ENCODE measurements at regions not wholly inside any gene's neighbourhood (a gene's known extent, or its start where the extent isn't known, plus 50 kb on each side); places are given as distances from the start of the nearest gene placed in this dataset.

DNA sequence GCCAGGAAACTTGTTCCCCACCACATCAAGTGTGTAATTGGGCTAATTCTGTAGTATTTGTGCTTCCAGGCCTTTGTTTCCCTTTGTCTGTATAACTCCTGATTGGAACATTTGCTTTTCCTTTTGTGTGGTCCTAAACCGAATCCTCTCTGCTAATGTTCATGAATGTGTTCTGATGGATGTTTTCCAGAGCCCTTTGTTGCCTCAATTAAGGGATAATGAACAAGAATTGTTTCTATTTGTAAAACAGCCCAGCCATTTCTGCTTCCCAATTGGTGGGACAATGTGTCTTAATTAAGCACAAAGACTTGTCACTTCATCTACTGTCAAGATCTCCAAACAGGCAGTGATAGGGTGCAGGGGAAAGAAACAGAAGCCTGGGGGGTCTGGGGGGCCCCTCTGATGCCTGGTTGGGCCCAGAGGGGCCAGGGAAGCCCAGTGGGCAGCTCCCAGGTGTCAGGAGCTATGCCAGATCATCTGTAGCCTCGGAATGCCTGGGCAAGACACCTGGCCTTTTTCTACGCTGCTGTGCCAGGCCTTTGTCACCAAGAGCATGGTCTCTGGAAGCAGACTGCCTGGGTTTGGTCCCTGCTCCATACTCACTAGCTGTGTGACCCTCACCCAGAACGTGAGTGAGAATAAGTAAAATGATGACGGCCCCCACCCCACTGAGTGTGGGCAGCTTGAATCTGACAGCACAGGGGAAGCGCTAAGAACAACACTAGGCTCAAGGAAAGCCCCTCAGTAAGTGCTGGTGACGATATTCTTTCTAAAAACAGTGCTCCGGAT, 116.6 kb upstream of the PRR20G start:
- WGBS (ENCODE audit: insufficient coverage) = 63% methylated on average over 5 of the region's 8 CpGs
- no peaks in the 10 kb centered on the region for H3K9me3 Mint-ChIP-seq
- H3K27ac ChIP-seq (ENCODE audit: low read depth in 1 of 2, low read length in 2 of 2) = no peak overlapping the region
- no peak overlapping the region for H3K4me2 ChIP-seq (replicated peaks; ENCODE audit: extremely low read depth, low read length, poor library complexity, severe bottlenecking)
- no peak overlapping the region for H3K4me3 Mint-ChIP-seq
- peaks cover 7 to 12% (median 7%) of the 10 kb centered on the region in 3 donors for H3K27me3 Mint-ChIP-seq (ENCODE audit: low read depth in 3 of 3)
- no peaks in the 10 kb centered on the region for H3K36me3 Mint-ChIP-seq
- no peak overlapping the region for H3K27ac Mint-ChIP-seq
- H3K9ac ChIP-seq (ENCODE audit: insufficient read depth, low read length, poor library complexity, severe bottlenecking) = no peak overlapping the region
- H3K27me3 ChIP-seq (ENCODE audit: control insufficient read depth in 2 of 2, insufficient read depth in 2 of 2, low read length in 2 of 2) = peaks cover 0 to 4% of the 10 kb centered on the region in 2 donors
- DNase-seq = no peak
- H3K4me1 ChIP-seq (ENCODE audit: control insufficient read depth in 1 of 2, insufficient read depth in 2 of 2, low read length in 2 of 2) = no peaks in the 10 kb centered on the region
- H3K36me3 ChIP-seq (replicated peaks in 1 of 2; ENCODE audit: control insufficient read depth in 1 of 2, insufficient read depth in 2 of 2, low read length in 2 of 2) = no peaks in the 10 kb centered on the region
- no peak overlapping the region for H3K4me3 ChIP-seq (replicated peaks in 1 of 3; ENCODE audit: low read depth in 2 of 3, low read length in 3 of 3)
- TF ChIP-seq, protein P1, sequence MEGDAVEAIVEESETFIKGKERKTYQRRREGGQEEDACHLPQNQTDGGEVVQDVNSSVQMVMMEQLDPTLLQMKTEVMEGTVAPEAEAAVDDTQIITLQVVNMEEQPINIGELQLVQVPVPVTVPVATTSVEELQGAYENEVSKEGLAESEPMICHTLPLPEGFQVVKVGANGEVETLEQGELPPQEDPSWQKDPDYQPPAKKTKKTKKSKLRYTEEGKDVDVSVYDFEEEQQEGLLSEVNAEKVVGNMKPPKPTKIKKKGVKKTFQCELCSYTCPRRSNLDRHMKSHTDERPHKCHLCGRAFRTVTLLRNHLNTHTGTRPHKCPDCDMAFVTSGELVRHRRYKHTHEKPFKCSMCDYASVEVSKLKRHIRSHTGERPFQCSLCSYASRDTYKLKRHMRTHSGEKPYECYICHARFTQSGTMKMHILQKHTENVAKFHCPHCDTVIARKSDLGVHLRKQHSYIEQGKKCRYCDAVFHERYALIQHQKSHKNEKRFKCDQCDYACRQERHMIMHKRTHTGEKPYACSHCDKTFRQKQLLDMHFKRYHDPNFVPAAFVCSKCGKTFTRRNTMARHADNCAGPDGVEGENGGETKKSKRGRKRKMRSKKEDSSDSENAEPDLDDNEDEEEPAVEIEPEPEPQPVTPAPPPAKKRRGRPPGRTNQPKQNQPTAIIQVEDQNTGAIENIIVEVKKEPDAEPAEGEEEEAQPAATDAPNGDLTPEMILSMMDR (IDR thresholded peaks at IDR 0.05) = no peak
- H3K79me2 ChIP-seq (ENCODE audit: insufficient read depth, low read length) = no peaks in the 10 kb centered on the region
- H2AFZ ChIP-seq (ENCODE audit: insufficient read depth, low read depth, low read length, poor library complexity, severe bottlenecking) = no peak overlapping the region
- H3K9me3 ChIP-seq (replicated peaks in 1 of 2; ENCODE audit: control insufficient read depth in 1 of 2, insufficient read depth in 1 of 2, low read length in 2 of 2) = no peaks in the 10 kb centered on the region
- H4K20me1 ChIP-seq (ENCODE audit: insufficient read depth, low read length) = no peaks in the 10 kb centered on the region
- no peaks in the 10 kb centered on the region for H3K4me1 Mint-ChIP-seq
- intact Hi-C loops (cut with micrococcal nuclease) = no loop called here

DNA sequence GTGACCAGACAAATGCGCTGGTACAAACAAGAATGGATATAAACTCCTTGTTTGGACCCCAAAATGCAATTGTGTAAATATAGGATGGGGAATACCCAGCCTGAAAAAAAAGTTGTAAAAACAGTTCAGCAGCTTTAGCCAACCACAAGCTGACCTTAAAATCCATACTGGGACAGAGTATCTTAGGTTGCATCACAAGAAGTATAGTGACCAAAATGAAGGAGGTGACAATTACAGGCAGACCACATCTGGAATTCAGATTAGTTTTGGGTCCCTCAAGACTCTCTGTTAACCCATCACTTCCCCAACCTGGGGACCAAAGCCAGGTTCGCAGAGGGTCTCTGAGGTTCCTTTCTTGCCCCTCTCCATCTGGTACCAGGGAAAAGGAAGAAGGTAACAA, 115.9 kb upstream of the PRR20G start:
- Histone ChIP-seq H2AFZ (ENCODE audit: insufficient read depth, low read depth, low read length, poor library complexity, severe bottlenecking) (no peak overlapping the region), H4K20me1 (ENCODE audit: insufficient read depth, low read length) (no peaks in the 10 kb centered on the region), H3K4me1 (ENCODE audit: control insufficient read depth in 1 of 2, insufficient read depth in 2 of 2, low read length in 2 of 2) (no peaks in the 10 kb centered on the region), H3K4me2 (replicated peaks; ENCODE audit: extremely low read depth, low read length, poor library complexity, severe bottlenecking) (no peak overlapping the region), H3K9ac (ENCODE audit: insufficient read depth, low read length, poor library complexity, severe bottlenecking) (no peak overlapping the region), H3K9me3 (replicated peaks in 1 of 2; ENCODE audit: control insufficient read depth in 1 of 2, insufficient read depth in 1 of 2, low read length in 2 of 2) (no peaks in the 10 kb centered on the region), H3K36me3 (replicated peaks in 1 of 2; ENCODE audit: control insufficient read depth in 1 of 2, insufficient read depth in 2 of 2, low read length in 2 of 2) (no peaks in the 10 kb centered on the region), H3K79me2 (ENCODE audit: insufficient read depth, low read length) (no peaks in the 10 kb centered on the region), H3K4me3 (replicated peaks in 1 of 3; ENCODE audit: low read depth in 2 of 3, low read length in 3 of 3) (no peak overlapping the region), H3K27ac (ENCODE audit: low read depth in 1 of 2, low read length in 2 of 2) (no peak overlapping the region), H3K27me3 (ENCODE audit: control insufficient read depth in 2 of 2, insufficient read depth in 2 of 2, low read length in 2 of 2) (peaks cover 0 to 8% of the 10 kb centered on the region in 2 donors)
- WGBS (ENCODE audit: insufficient coverage) = no CpG with 5 or more reads among the region's 2 CpGs
- DNase-seq = no peak
- no peaks in the 10 kb centered on the region for H3K4me1 Mint-ChIP-seq
- H3K27me3 Mint-ChIP-seq (ENCODE audit: low read depth in 3 of 3) = peaks cover 7 to 13% (median 7%) of the 10 kb centered on the region in 3 donors
- H3K4me3 Mint-ChIP-seq = no peak overlapping the region
- H3K27ac Mint-ChIP-seq = no peak overlapping the region
- H3K9me3 Mint-ChIP-seq = no peaks in the 10 kb centered on the region
- TF ChIP-seq, protein P1 (IDR thresholded peaks at IDR 0.05) = no peak
- no peaks in the 10 kb centered on the region for H3K36me3 Mint-ChIP-seq
- intact Hi-C loops (cut with micrococcal nuclease) = no loop called here
